ENCODE measurements at regions not wholly inside any gene's neighbourhood (a gene's known extent, or its start where the extent isn't known, plus 50 kb on each side); places are given as distances from the start of the nearest gene placed in this dataset.
"Not testable (repeated sequence)": the region's sequence is repeated elsewhere in the genome, so short reads cannot be mapped to it uniquely, and the experiment has no call there.

DNA sequence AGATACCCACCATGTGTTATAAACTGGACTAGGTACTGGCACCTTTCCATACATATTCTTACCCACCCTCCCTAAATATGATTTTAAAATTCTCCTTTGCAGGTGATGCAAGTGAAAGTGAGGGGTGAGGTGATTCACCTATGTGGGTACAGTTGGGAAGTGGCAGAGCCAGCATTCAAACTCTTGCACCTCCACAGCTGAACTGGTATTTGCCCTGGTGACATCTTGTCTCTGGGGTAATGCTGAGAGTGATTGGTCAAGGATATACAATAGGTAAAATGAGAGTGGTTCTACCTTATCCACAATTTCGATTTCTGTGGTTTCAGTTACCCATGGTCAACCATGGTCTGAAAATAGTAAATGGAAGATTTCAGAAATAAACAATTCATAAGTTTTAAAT is 288.2 kb downstream of the MIAT start:
- TF ChIP-seq, protein P1, sequence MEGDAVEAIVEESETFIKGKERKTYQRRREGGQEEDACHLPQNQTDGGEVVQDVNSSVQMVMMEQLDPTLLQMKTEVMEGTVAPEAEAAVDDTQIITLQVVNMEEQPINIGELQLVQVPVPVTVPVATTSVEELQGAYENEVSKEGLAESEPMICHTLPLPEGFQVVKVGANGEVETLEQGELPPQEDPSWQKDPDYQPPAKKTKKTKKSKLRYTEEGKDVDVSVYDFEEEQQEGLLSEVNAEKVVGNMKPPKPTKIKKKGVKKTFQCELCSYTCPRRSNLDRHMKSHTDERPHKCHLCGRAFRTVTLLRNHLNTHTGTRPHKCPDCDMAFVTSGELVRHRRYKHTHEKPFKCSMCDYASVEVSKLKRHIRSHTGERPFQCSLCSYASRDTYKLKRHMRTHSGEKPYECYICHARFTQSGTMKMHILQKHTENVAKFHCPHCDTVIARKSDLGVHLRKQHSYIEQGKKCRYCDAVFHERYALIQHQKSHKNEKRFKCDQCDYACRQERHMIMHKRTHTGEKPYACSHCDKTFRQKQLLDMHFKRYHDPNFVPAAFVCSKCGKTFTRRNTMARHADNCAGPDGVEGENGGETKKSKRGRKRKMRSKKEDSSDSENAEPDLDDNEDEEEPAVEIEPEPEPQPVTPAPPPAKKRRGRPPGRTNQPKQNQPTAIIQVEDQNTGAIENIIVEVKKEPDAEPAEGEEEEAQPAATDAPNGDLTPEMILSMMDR (conservative IDR thresholded peaks at IDR 0.05; ENCODE audit: low read length) = no peak
- no peak overlapping the region for H3K4me3 ChIP-seq (ENCODE audit: low read length)
- DNase-seq (ENCODE audit: low read depth) = no peak

DNA sequence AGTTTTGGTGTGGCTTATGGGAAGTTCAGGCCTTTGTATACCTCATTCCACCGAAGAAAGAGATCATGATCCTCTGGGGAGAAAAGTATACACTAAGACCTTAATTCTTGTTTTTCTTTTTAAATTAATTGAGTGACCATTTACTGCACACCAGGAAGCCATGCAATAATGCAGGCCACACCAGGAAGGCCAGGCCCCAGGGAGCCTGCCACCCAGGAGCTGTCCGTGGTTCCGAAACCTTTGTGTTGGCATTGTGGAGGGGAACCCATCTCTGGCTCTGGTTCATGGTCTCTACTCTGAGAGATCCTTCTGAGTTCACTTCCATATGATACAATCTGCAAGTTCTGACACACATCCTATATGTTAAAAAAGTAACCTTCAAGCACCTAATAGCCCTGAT is 291.8 kb downstream of the MIAT start:
- no peak for DNase-seq (ENCODE audit: low read depth)
- no peak overlapping the region for H3K4me3 ChIP-seq (ENCODE audit: low read length)
- TF ChIP-seq, protein P1 (conservative IDR thresholded peaks at IDR 0.05; ENCODE audit: low read length) = no peak

DNA sequence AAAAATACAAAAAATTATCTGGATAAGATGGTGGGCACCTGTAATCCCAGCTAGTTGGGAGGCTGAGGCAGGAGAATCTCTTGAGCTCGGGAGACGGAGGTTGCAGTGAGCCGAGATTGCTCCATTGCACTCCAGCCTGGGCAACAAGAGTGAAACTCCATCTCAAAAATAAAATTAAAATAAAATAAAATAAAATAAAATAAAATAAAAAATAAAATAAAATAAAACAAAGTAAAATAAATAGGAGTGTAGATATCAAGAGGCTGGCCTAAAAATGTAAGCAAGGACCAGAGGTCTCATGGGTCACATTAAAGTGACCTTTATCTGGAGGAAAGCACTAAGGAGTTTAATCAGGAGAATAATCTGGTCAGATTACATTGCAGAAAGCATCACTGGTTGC is 293.8 kb downstream of the MIAT start:
- not testable (repeated sequence) for H3K4me3 ChIP-seq (ENCODE audit: low read length); DNase-seq (ENCODE audit: low read depth)

DNA sequence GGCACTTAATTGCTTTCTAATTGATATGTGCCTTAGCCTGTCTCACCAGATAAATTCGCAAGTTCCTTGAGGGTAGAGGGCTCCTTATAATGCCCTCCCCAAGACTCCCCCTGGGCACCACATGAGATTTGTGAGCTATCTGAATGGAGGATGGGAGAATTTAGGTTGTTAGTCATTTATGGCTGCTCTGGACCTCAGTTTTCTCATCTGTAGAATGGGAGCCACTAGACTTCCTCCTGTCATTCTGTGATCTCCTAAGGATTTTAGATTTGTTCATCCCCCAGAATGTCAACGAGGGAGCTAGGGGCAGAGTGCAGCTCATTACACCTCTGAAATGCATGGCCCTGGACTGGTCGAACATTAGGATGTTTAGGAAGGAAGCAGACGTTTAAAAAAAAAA is 294.6 kb downstream of the MIAT start:
- TF ChIP-seq, protein P1 (conservative IDR thresholded peaks at IDR 0.05; ENCODE audit: low read length) = no peak
- no peak overlapping the region for H3K4me3 ChIP-seq (ENCODE audit: low read length)

DNA sequence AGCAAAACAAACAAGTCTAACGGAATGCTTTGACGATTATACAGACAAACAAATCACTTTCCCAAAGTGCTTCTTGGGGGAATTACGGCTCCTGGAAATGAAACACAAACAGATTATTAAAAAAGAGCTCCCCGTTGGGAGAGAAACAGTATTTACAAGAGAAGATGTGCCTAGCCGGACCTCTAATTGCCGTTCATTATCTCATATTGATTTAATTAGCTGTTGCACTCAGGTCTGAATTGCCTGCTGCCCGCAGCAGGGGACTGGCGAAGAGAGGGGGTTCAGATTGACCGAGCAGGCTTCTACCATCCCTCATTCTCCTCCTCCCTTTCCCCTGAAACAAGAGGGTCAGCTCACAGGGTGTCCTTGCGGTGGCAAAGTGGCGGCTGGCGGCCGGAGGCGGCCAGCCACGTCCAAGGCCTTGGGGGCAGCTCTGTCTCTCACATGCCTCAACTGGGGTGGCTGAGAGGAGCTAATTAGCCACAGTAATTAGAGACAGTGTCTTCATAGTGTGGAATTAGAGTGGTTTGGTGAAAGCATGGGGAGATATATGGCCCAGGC is 295.1 kb downstream of the MIAT start:
- TF ChIP-seq, protein P1 (conservative IDR thresholded peaks at IDR 0.05; ENCODE audit: low read length) = no peak
- H3K4me3 ChIP-seq (ENCODE audit: low read length) = no peak overlapping the region
- DNase-seq (ENCODE audit: low read depth) = no peak

More for the DNA sequence above, 294.6 kb downstream of the MIAT start:
- DNase-seq (ENCODE audit: low read depth) = no peak

DNA sequence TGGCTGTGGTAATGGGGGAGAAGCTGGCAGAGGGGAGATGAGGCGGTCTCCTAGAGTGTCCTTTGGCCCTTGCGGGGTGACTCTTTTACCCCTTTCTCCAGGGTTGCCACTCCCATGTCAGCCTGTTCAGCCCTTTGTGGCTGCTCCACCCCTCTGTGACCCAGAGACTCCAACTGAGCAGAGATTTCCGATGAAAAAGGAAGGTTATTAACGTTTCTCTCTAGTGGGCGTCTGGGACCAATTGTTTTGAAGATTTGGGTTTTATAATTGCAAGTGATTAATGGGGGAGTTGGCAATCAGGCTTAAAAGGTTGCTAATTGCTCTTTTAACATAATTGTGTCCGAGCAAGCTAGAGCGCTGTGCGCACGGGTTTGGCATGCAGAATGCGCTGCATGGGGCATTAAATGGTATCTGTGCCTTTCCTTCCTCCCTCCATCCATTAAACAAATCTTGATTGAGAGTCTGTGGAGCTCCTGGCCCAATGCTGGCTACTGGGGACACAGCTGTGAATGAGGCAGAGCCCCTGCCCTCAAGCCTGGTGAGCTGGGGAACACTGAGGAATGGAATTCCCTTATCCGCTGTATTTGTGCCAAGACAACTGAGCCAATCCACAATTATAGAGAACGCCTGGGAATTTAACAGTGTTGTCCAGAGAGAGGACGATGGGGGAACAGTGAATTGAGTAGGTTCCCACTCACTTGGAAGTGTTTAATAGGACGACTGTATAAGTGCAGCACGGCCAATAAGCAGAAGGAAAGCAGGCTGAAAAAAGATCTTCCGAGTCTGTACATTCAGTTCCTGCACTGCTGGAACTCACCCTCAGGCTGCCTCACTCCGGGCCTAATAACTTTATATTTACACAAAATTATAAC is 295.9 kb downstream of the MIAT start:
- TF ChIP-seq, protein P1 (conservative IDR thresholded peaks at IDR 0.05; ENCODE audit: low read length) = no peak
- no peak overlapping the region for H3K4me3 ChIP-seq (ENCODE audit: low read length)
- DNase-seq (ENCODE audit: low read depth) = no peak

DNA sequence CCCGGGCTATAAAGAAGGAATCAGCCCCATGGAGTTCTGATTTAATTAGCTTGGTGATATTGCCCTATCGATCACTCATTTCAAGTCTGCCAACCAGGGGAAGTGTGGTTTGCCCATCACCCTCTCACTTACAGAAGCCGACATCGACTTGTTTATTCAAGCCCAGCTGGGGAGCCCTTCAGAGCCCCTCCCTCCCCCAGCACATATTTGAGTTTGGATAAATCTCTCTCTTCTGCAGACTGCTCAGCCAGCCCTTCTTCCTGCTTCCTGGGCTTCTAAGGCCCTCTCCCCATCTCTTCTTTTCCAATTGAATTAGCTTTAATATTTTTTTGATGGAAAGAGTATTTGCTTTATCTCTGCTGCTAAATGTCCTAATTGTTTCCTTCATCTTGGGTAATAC is 299.0 kb downstream of the MIAT start:
- no peak overlapping the region for H3K4me3 ChIP-seq (ENCODE audit: low read length)
- TF ChIP-seq, protein P1 (conservative IDR thresholded peaks at IDR 0.05; ENCODE audit: low read length) = no peak
- no peak for DNase-seq (ENCODE audit: low read depth)

Measured in AG10803 (cell line).